GM18951 (cell line): ENCODE measurements at regions not wholly inside any gene's neighbourhood (a gene's known extent, or its start where the extent isn't known, plus 50 kb on each side); places are given as distances from the start of the nearest gene placed in this dataset.

Experiments
- POLR2A ChIP-seq: IDR thresholded peaks from 4 replicates; pipeline ENCODE4 v1.6.1; 2011; ENCODE audit warnings: mild to moderate bottlenecking; ENCODE audit not compliant: insufficient read length, insufficient read depth; ENCODE audit errors: extremely low read depth
- in situ Hi-C: fragments of 300-500 bp; cut with MboI; formaldehyde crosslinking; loops from one replicate; pipeline ENCODE4 v1.12.0; 2022; ENCODE audit warnings: low sequenced_read_pairs, mixed read lengths, inconsistent platforms; ENCODE audit not compliant: unreplicated experiment

GRCh38 chr14:71408362-71409030 is 501.2 kb downstream of the PCNX1 start:
- in situ Hi-C loops = no loop called here
- no peak for TF ChIP-seq POLR2A

- no peak for TF ChIP-seq POLR2A
- in situ Hi-C loops = no loop called here
Observed at GRCh38 chr14:71410578-71411284, 503.5 kb downstream of the PCNX1 start.

- no peak for TF ChIP-seq POLR2A
- in situ Hi-C loops = no loop called here
Observed at GRCh38 chr14:71411285-71411595, 504.0 kb downstream of the PCNX1 start.

GRCh38 chr14:71411738-71412137 is 504.5 kb downstream of the PCNX1 start:
- in situ Hi-C loops = no loop called here
- TF ChIP-seq POLR2A = no peak

GRCh38 chr14:71414631-71415403 is 507.6 kb downstream of the PCNX1 start:
- TF ChIP-seq POLR2A = no peak
- in situ Hi-C loops = no loop called here

- TF ChIP-seq POLR2A = no peak
- in situ Hi-C loops = no loop called here
Observed at GRCh38 chr14:71415404-71415690, 508.1 kb downstream of the PCNX1 start.

- TF ChIP-seq POLR2A = no peak
- in situ Hi-C loops = no loop called here
Observed at GRCh38 chr14:71416392-71416791, 509.1 kb downstream of the PCNX1 start.

- in situ Hi-C loops = no loop called here
- no peak for TF ChIP-seq POLR2A
Observed at GRCh38 chr14:71418532-71419245, 511.4 kb downstream of the PCNX1 start.

GRCh38 chr14:71423481-71423880 is 508.7 kb upstream of the RGS6 start:
- TF ChIP-seq POLR2A = no peak
- in situ Hi-C loops = no loop called here

GRCh38 chr14:71424941-71425340 is 507.3 kb upstream of the RGS6 start:
- no peak for TF ChIP-seq POLR2A

GRCh38 chr14:71426001-71426400 is 506.2 kb upstream of the RGS6 start:
- TF ChIP-seq POLR2A = no peak
- in situ Hi-C loops = no loop called here

More at GRCh38 chr14:71424941-71425340, 507.3 kb upstream of the RGS6 start:
- in situ Hi-C loops = no loop called here

- TF ChIP-seq POLR2A = no peak
- in situ Hi-C loops = no loop called here
Observed at GRCh38 chr14:71429902-71430301, 502.3 kb upstream of the RGS6 start.

- no peak for TF ChIP-seq POLR2A
Observed at GRCh38 chr14:71430321-71430677, 501.9 kb upstream of the RGS6 start.

More at GRCh38 chr14:71430321-71430677, 501.9 kb upstream of the RGS6 start:
- in situ Hi-C loops = no loop called here
